Cardiac muscle cell (in vitro differentiated cells and primary cell): ENCODE measurements at regions not wholly inside any gene's neighbourhood (a gene's known extent, or its start where the extent isn't known, plus 50 kb on each side); places are given as distances from the start of the nearest gene placed in this dataset.

ENCODE experiments used
- DNase-seq, 2 donors: peaks; one replicate each; pipeline versions ENCODE4 v3.0.0 to v3.0.0-alpha.2; 2010 to 2017; ENCODE audit warnings: low read depth in 1 of 2, low spot score in 1 of 2
- H3K27ac ChIP-seq: fragments of 200-600 bp; sonication (generic); 2 replicates; pipeline ENCODE4 v1.5.1; 2016
- H3K27me3 ChIP-seq: fragments of 200-600 bp; sonication (generic); 2 replicates; pipeline ENCODE4 v1.6.0; 2016; ENCODE audit warnings: control low read depth
- H3K36me3 ChIP-seq: fragments of 200-600 bp; sonication (generic); 2 replicates; pipeline ENCODE4 v1.5.1; 2016; ENCODE audit warnings: control low read depth
- H3K4me1 ChIP-seq: fragments of 200-600 bp; sonication (generic); 2 replicates; pipeline ENCODE4 v1.8.1; 2017; ENCODE audit warnings: low read depth, mild to moderate bottlenecking, mixed run types
- H3K4me3 ChIP-seq: fragments of 200-600 bp; sonication (generic); 2 replicates; pipeline ENCODE4 v1.5.1; 2016; ENCODE audit warnings: mild to moderate bottlenecking
- H3K9me3 ChIP-seq: fragments of 200-600 bp; sonication (generic); 2 replicates; pipeline ENCODE4 v1.5.1; 2017; ENCODE audit warnings: low read depth, mild to moderate bottlenecking, control low read depth
- TF ChIP-seq, protein P1 (sequence below): IDR thresholded peaks from 2 replicates; pipeline ENCODE4 v1.5.1; 2012; ENCODE audit warnings: low read depth, mild to moderate bottlenecking, low read length

DNA sequence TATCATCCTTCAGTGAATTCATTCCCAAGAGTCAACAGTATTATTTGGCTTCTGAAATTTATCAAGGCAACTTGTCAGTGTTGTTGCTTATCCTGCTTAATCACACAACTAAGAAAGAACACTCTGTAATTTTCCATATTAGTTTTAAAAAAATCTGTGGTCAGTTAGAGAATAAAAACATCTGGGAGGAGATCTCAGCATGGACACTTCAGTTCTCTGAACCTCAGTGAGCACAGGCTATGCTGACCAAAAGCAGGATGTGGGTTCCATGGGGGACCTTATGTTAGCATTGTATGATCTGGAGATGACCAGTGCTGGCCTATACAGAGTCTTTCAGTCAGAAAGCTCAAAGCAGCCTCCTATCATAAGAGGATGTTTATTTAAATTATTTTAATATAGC, 79.1 kb upstream of the KLHL14 start:
- no peaks in the 10 kb centered on the region for H3K27me3 ChIP-seq

DNA sequence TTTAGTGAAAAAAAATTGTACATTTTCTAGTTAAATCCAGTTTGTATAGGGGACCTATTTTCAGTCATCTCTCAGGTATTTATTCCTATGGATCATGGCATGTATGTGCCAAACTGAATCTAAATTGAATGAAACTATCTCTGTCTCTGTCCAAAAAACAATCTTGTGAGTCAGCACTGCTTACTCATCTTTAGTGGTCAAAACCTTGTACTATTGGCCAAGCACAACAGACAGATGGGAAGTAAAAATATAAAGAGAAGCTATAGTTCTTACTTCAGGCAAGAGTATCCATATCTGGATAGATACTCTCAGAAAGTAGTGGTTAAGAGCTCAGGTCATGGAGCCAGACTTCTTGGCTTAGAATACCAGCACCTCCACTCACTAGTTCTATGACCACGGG, 76.0 kb upstream of the KLHL14 start:
- TF ChIP-seq, protein P1, sequence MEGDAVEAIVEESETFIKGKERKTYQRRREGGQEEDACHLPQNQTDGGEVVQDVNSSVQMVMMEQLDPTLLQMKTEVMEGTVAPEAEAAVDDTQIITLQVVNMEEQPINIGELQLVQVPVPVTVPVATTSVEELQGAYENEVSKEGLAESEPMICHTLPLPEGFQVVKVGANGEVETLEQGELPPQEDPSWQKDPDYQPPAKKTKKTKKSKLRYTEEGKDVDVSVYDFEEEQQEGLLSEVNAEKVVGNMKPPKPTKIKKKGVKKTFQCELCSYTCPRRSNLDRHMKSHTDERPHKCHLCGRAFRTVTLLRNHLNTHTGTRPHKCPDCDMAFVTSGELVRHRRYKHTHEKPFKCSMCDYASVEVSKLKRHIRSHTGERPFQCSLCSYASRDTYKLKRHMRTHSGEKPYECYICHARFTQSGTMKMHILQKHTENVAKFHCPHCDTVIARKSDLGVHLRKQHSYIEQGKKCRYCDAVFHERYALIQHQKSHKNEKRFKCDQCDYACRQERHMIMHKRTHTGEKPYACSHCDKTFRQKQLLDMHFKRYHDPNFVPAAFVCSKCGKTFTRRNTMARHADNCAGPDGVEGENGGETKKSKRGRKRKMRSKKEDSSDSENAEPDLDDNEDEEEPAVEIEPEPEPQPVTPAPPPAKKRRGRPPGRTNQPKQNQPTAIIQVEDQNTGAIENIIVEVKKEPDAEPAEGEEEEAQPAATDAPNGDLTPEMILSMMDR: no peak

More for the DNA sequence above, 79.1 kb upstream of the KLHL14 start:
- peaks cover 11% of the 10 kb centered on the region for H3K4me1 ChIP-seq
- H3K9me3 ChIP-seq: no peaks in the 10 kb centered on the region
- DNase-seq: no peak
- no peak overlapping the region for H3K27ac ChIP-seq
- TF ChIP-seq, protein P1: no peak
- H3K4me3 ChIP-seq: no peak overlapping the region
- no peaks in the 10 kb centered on the region for H3K36me3 ChIP-seq

GRCh38 chr18:32847691-32848090, 74.9 kb upstream of the KLHL14 start:
- Histone ChIP-seq H3K4me1 (peaks cover 11% of the 10 kb centered on the region), H3K36me3 (no peaks in the 10 kb centered on the region), H3K9me3 (no peaks in the 10 kb centered on the region), H3K27me3 (no peaks in the 10 kb centered on the region), H3K27ac (no peak overlapping the region), H3K4me3 (no peak overlapping the region)
- DNase-seq: peak in 1 of 2 donors; percentile 59
- TF ChIP-seq, protein P1: no peak

More for the DNA sequence above, 76.0 kb upstream of the KLHL14 start:
- Histone ChIP-seq H3K36me3 (no peaks in the 10 kb centered on the region), H3K9me3 (no peaks in the 10 kb centered on the region), H3K4me3 (no peak overlapping the region), H3K27ac (no peak overlapping the region), H3K4me1 (peaks cover 11% of the 10 kb centered on the region), H3K27me3 (no peaks in the 10 kb centered on the region)
- no peak for DNase-seq

- TF ChIP-seq, protein P1: no peak
- H3K4me1 ChIP-seq: peaks cover 11% of the 10 kb centered on the region
- DNase-seq: no peak
- H3K36me3 ChIP-seq: no peaks in the 10 kb centered on the region
- H3K4me3 ChIP-seq: no peak overlapping the region
- H3K27ac ChIP-seq: no peak overlapping the region
- no peaks in the 10 kb centered on the region for H3K27me3 ChIP-seq
- H3K9me3 ChIP-seq: no peaks in the 10 kb centered on the region
These were observed 74.1 kb upstream of the KLHL14 start for GRCh38 chr18:32846896-32847295.

DNA sequence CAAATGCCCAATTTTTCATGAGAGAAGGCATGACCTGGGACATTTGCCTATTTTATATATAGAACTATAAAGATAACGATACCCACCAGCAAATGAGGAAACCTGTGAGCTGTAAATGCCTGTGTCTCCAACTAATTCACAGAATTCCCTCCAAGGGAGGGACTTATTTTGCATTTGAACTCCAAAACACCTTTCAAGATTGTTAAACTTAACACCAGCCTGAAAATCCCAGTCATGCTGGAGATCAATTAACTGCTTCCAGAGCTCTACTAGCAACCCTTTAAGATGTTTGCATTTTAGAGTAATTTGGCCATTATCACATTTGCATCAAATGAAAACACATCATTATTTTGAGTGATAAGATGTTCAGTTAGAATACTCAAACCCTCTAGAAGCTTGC, 68.1 kb upstream of the KLHL14 start:
- H3K4me1 ChIP-seq: peaks cover 8% of the 10 kb centered on the region
- no peaks in the 10 kb centered on the region for H3K36me3 ChIP-seq
- H3K4me3 ChIP-seq: no peak overlapping the region
- TF ChIP-seq, protein P1: no peak
- H3K27me3 ChIP-seq: no peaks in the 10 kb centered on the region
- H3K27ac ChIP-seq: no peak overlapping the region
- no peaks in the 10 kb centered on the region for H3K9me3 ChIP-seq
- no peak for DNase-seq

GRCh38 chr18:32835951-32836350, 63.1 kb upstream of the KLHL14 start:
- Histone ChIP-seq H3K9me3 (no peaks in the 10 kb centered on the region), H3K4me3 (no peak overlapping the region), H3K4me1 (peaks cover 5% of the 10 kb centered on the region), H3K27ac (no peak overlapping the region), H3K36me3 (no peaks in the 10 kb centered on the region), H3K27me3 (no peaks in the 10 kb centered on the region)
- DNase-seq: no peak
- TF ChIP-seq, protein P1: no peak
